ENCODE measurements at regions not wholly inside any gene's neighbourhood (a gene's known extent, or its start where the extent isn't known, plus 50 kb on each side); places are given as distances from the start of the nearest gene placed in this dataset.

DNA sequence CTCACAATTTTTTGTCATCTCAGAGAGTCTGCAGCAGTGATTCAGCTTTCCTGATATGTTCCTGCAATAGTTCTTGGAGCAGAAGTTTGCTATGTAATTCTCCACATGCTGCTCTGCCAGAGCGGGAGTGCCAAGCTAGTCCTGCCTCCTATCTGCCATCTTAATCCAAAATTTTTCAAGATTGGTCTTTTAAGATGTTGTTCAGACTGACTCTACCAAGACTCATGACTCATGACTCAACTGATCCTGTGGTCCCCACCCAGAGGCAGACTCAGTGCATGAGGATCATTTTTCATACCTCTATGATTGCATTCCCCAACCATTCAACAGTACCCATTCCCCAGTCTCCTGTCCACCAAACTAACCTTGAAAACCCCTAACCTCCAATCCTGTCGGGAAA, 470.8 kb downstream of the INHBA start:
- no peak for DNase-seq
- intact Hi-C loops (cut with DNase I, micrococcal nuclease) = no loop called here
- CTCF ChIA-PET = interaction anchor here (0.5 kb wide), 1 partner anchor 78 kb away, joined by 3 read pairs; no protein-coding TSS in a partner anchor

DNA sequence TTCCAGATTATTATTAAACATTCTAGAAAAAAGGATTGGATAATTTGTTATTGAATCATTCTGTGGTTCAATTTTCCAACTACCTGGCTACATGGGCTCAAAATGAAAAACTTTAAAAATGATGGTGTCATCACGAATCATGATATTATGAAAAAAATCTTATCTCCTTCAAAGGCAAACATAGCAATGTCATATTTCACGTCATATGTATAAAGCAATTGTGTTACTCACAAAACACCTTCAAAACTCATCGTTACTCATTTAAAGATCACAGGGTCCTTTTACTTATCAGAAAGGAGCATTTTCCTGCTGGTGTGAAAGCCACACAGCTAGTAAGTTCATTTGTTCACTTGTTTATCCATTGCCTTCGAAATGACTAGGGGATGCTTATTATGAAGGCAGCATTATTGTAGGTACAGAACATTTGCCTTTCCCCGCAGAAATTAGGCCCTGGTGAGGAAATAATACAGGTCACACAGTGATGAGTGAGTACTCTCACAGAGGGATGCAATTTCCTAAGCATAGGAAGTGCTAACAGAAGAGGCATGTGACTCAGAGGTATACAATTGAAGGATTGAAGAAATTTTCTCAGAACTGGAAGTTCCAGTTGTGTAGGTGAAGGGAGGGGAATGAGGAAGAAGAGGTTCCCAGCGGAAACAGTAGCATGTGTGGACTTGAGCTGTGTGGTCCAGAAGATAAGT, 478.7 kb downstream of the INHBA start:
- Mint-ChIP-seq H3K4me1 (ENCODE audit: low read depth) (no peaks in the 10 kb centered on the region), H3K9me3 (peaks cover 3% of the 10 kb centered on the region), H3K4me3 (no peak overlapping the region), H3K27ac (no peak overlapping the region), H3K27me3 (no peaks in the 10 kb centered on the region), H3K36me3 (ENCODE audit: low read depth) (no peaks in the 10 kb centered on the region)
- ChIA-PET CTCF (no interaction called here), POLR2A (no interaction called here)
- intact Hi-C loops (cut with DNase I, micrococcal nuclease) = no loop called here
- no peak overlapping the region for H3K4me3 ChIP-seq (ENCODE audit: low read length)
- DNase-seq (no peak), ATAC-seq (ENCODE audit: poor library complexity) (no peak)
- H3K9me3 ChIP-seq (ENCODE audit: control insufficient read depth in 1 of 2, insufficient read depth in 1 of 2, low read length in 2 of 2) = peaks cover 0 to 3% of the 10 kb centered on the region in 2 experiments
- H3K36me3 ChIP-seq (ENCODE audit: insufficient read depth, low read length) = no peaks in the 10 kb centered on the region
- H3K4me1 ChIP-seq (ENCODE audit: insufficient read depth, low read length) = no peaks in the 10 kb centered on the region
- H3K27ac ChIP-seq (ENCODE audit: low read depth in 1 of 2, low read length in 2 of 2) = no peak overlapping the region
- no peaks in the 10 kb centered on the region for H3K27me3 ChIP-seq (ENCODE audit: control insufficient read depth in 1 of 2, insufficient read depth in 2 of 2, low read length in 2 of 2)
- TF ChIP-seq, protein P1, sequence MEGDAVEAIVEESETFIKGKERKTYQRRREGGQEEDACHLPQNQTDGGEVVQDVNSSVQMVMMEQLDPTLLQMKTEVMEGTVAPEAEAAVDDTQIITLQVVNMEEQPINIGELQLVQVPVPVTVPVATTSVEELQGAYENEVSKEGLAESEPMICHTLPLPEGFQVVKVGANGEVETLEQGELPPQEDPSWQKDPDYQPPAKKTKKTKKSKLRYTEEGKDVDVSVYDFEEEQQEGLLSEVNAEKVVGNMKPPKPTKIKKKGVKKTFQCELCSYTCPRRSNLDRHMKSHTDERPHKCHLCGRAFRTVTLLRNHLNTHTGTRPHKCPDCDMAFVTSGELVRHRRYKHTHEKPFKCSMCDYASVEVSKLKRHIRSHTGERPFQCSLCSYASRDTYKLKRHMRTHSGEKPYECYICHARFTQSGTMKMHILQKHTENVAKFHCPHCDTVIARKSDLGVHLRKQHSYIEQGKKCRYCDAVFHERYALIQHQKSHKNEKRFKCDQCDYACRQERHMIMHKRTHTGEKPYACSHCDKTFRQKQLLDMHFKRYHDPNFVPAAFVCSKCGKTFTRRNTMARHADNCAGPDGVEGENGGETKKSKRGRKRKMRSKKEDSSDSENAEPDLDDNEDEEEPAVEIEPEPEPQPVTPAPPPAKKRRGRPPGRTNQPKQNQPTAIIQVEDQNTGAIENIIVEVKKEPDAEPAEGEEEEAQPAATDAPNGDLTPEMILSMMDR (IDR thresholded peaks at IDR 0.05) = no peak

More for the DNA sequence above, 470.8 kb downstream of the INHBA start:
- H3K9me3 Mint-ChIP-seq = peaks cover 8% of the 10 kb centered on the region
- H3K4me1 Mint-ChIP-seq (ENCODE audit: low read depth) = no peaks in the 10 kb centered on the region
- POLR2A ChIA-PET = no interaction called here
- TF ChIP-seq, protein P1 (IDR thresholded peaks at IDR 0.05) = no peak
- H3K4me3 Mint-ChIP-seq = no peak overlapping the region
- no peaks in the 10 kb centered on the region for H3K36me3 Mint-ChIP-seq (ENCODE audit: low read depth)
- Histone ChIP-seq H3K4me1 (ENCODE audit: insufficient read depth, low read length) (no peaks in the 10 kb centered on the region), H3K27me3 (ENCODE audit: control insufficient read depth in 1 of 2, insufficient read depth in 2 of 2, low read length in 2 of 2) (no peaks in the 10 kb centered on the region), H3K4me3 (ENCODE audit: low read length) (no peak overlapping the region), H3K36me3 (ENCODE audit: insufficient read depth, low read length) (no peaks in the 10 kb centered on the region), H3K27ac (ENCODE audit: low read depth in 1 of 2, low read length in 2 of 2) (no peak overlapping the region), H3K9me3 (ENCODE audit: control insufficient read depth in 1 of 2, insufficient read depth in 1 of 2, low read length in 2 of 2) (peaks cover 0 to 22% of the 10 kb centered on the region in 2 experiments)
- H3K27me3 Mint-ChIP-seq = no peaks in the 10 kb centered on the region
- ATAC-seq (ENCODE audit: poor library complexity) = no peak
- no peak overlapping the region for H3K27ac Mint-ChIP-seq

- Mint-ChIP-seq H3K36me3 (ENCODE audit: low read depth) (no peaks in the 10 kb centered on the region), H3K4me3 (no peak overlapping the region), H3K4me1 (ENCODE audit: low read depth) (no peaks in the 10 kb centered on the region), H3K27ac (no peak overlapping the region), H3K27me3 (no peaks in the 10 kb centered on the region), H3K9me3 (peaks cover 3% of the 10 kb centered on the region)
- TF ChIP-seq, protein P1 (IDR thresholded peaks at IDR 0.05) = no peak
- Histone ChIP-seq H3K4me1 (ENCODE audit: insufficient read depth, low read length) (no peaks in the 10 kb centered on the region), H3K9me3 (ENCODE audit: control insufficient read depth in 1 of 2, insufficient read depth in 1 of 2, low read length in 2 of 2) (peaks cover 0 to 3% of the 10 kb centered on the region in 2 experiments), H3K4me3 (ENCODE audit: low read length) (no peak overlapping the region), H3K27me3 (ENCODE audit: control insufficient read depth in 1 of 2, insufficient read depth in 2 of 2, low read length in 2 of 2) (no peaks in the 10 kb centered on the region), H3K27ac (ENCODE audit: low read depth in 1 of 2, low read length in 2 of 2) (no peak overlapping the region), H3K36me3 (ENCODE audit: insufficient read depth, low read length) (no peaks in the 10 kb centered on the region)
- ChIA-PET CTCF (interaction anchor here (1.1 kb wide), 1 partner anchor 31 kb away, joined by 3 read pairs; no protein-coding TSS in a partner anchor), POLR2A (no interaction called here)
- intact Hi-C loops (cut with DNase I, micrococcal nuclease) = no loop called here
- ATAC-seq (ENCODE audit: poor library complexity) (no peak), DNase-seq (no peak)
These were observed 480.1 kb downstream of the INHBA start for GRCh38 chr7:41222746-41223145.
